Mesodermal cell (in vitro differentiated cells): ENCODE measurements at regions not wholly inside any gene's neighbourhood (a gene's known extent, or its start where the extent isn't known, plus 50 kb on each side); places are given as distances from the start of the nearest gene placed in this dataset.

Source experiments
- H3K27ac ChIP-seq: 2 replicates; pipeline ENCODE4 v1.7.0; 2013; ENCODE audit warnings: mild to moderate bottlenecking, low read depth, low read length, moderate library complexity; ENCODE audit not compliant: severe bottlenecking
- H3K36me3 ChIP-seq: 2 replicates; pipeline ENCODE4 v1.7.1; 2013; ENCODE audit warnings: mild to moderate bottlenecking, low read length, moderate library complexity; ENCODE audit not compliant: control insufficient read depth, insufficient read depth
- H3K4me1 ChIP-seq: one replicate; pipeline ENCODE4 v1.7.1; 2013; ENCODE audit warnings: mild to moderate bottlenecking, low read length; ENCODE audit not compliant: insufficient read depth, control insufficient read depth, poor library complexity, severe bottlenecking
- H3K4me3 ChIP-seq: 2 replicates; pipeline ENCODE4 v1.7.0; 2013; ENCODE audit warnings: low read length, control low read depth, mild to moderate bottlenecking; ENCODE audit not compliant: insufficient read depth, poor library complexity, severe bottlenecking; ENCODE audit errors: extremely low read depth
- H3K9me3 ChIP-seq: 2 replicates; pipeline ENCODE4 v1.7.1; 2013; ENCODE audit warnings: mild to moderate bottlenecking, low read length, moderate library complexity; ENCODE audit not compliant: control insufficient read depth
- WGBS, 2 experiments: methylation state at CpG; one replicate each; pipeline ENCODE4 v1.1.5; 2013; ENCODE audit warnings: missing lambda C conversion rate in 2 of 2; ENCODE audit not compliant: insufficient coverage in 2 of 2; 5-methylcytosine and 5-hydroxymethylcytosine counted together

- Histone ChIP-seq H3K9me3 (no peaks in the 10 kb centered on the region), H3K4me3 (no peak overlapping the region), H3K27ac (no peak overlapping the region), H3K36me3 (no peaks in the 10 kb centered on the region), H3K4me1 (no peaks in the 10 kb centered on the region)
- 92 to 100% methylated on average over 1 to 2 of the region's 3 CpGs for WGBS, 2 experiments
Observed at GRCh38 chr6:10205120-10205519, 209.8 kb downstream of the TFAP2A start.

- no peak overlapping the region for H3K4me3 ChIP-seq
- WGBS, 2 experiments: 89% methylated on average over 1 of the region's 1 CpG; no CpG with 5 or more reads in 1 of the 2 experiments
- H3K36me3 ChIP-seq: no peaks in the 10 kb centered on the region
- no peaks in the 10 kb centered on the region for H3K4me1 ChIP-seq
- H3K9me3 ChIP-seq: no peaks in the 10 kb centered on the region
- H3K27ac ChIP-seq: no peak overlapping the region
Observed at GRCh38 chr6:10203651-10204050, 211.2 kb downstream of the TFAP2A start.

- H3K27ac ChIP-seq: no peak overlapping the region
- H3K4me1 ChIP-seq: no peaks in the 10 kb centered on the region
- no peak overlapping the region for H3K4me3 ChIP-seq
- WGBS, 2 experiments: 58 to 100% methylated on average over 2 of the region's 3 CpGs
- no peaks in the 10 kb centered on the region for H3K9me3 ChIP-seq
- H3K36me3 ChIP-seq: no peaks in the 10 kb centered on the region
Observed at GRCh38 chr6:10202581-10202980, 212.3 kb downstream of the TFAP2A start.

- WGBS, 2 experiments: 88 to 93% methylated on average over 5 of the region's 8 CpGs
- Histone ChIP-seq H3K36me3 (no peaks in the 10 kb centered on the region), H3K27ac (no peak overlapping the region), H3K4me3 (no peak overlapping the region), H3K4me1 (no peaks in the 10 kb centered on the region), H3K9me3 (no peaks in the 10 kb centered on the region)
Observed at GRCh38 chr6:10201606-10202510, 213.0 kb downstream of the TFAP2A start.

- Histone ChIP-seq H3K36me3 (no peaks in the 10 kb centered on the region), H3K27ac (no peak overlapping the region), H3K4me1 (peaks cover 6% of the 10 kb centered on the region), H3K4me3 (no peak overlapping the region), H3K9me3 (no peaks in the 10 kb centered on the region)
- WGBS, 2 experiments: 81 to 97% methylated on average over 3 to 4 of the region's 5 CpGs
Observed at GRCh38 chr6:10196090-10196489, 218.8 kb downstream of the TFAP2A start.

GRCh38 chr6:10194816-10195672, 219.8 kb downstream of the TFAP2A start:
- 82 to 100% methylated on average over 1 to 4 of the region's 5 CpGs for WGBS, 2 experiments
- H3K4me3 ChIP-seq: no peak overlapping the region
- H3K36me3 ChIP-seq: no peaks in the 10 kb centered on the region
- H3K4me1 ChIP-seq: peaks cover 6% of the 10 kb centered on the region
- H3K9me3 ChIP-seq: no peaks in the 10 kb centered on the region
- H3K27ac ChIP-seq: no peak overlapping the region

- Histone ChIP-seq H3K27ac (no peak overlapping the region), H3K4me1 (peaks cover 6% of the 10 kb centered on the region)
- 86 to 90% methylated on average over 1 of the region's 4 CpGs for WGBS, 2 experiments
Observed at GRCh38 chr6:10193321-10193720, 221.6 kb downstream of the TFAP2A start.

GRCh38 chr6:10190042-10190441, 224.8 kb downstream of the TFAP2A start:
- Histone ChIP-seq H3K36me3 (no peaks in the 10 kb centered on the region), H3K9me3 (no peaks in the 10 kb centered on the region), H3K4me1 (peaks cover 9% of the 10 kb centered on the region), H3K4me3 (no peak overlapping the region), H3K27ac (peak overlapping the region; percentile 7)
- 60% methylated on average over 1 to 2 of the region's 3 CpGs for WGBS, 2 experiments

More at GRCh38 chr6:10193321-10193720, 221.6 kb downstream of the TFAP2A start:
- H3K4me3 ChIP-seq: no peak overlapping the region
- H3K9me3 ChIP-seq: no peaks in the 10 kb centered on the region
- no peaks in the 10 kb centered on the region for H3K36me3 ChIP-seq

GRCh38 chr6:10184371-10185227, 230.3 kb downstream of the TFAP2A start:
- H3K27ac ChIP-seq: no peak overlapping the region
- no peak overlapping the region for H3K4me3 ChIP-seq
- 89 to 97% methylated on average over 3 to 4 of the region's 4 CpGs for WGBS, 2 experiments
- no peaks in the 10 kb centered on the region for H3K36me3 ChIP-seq
- no peaks in the 10 kb centered on the region for H3K9me3 ChIP-seq
- peaks cover 7% of the 10 kb centered on the region for H3K4me1 ChIP-seq
